HUDEP-2 (cell line): ENCODE measurements at regions not wholly inside any gene's neighbourhood (a gene's known extent, or its start where the extent isn't known, plus 50 kb on each side); places are given as distances from the start of the nearest gene placed in this dataset.
"Not testable (repeated sequence)": the region's sequence is repeated elsewhere in the genome, so short reads cannot be mapped to it uniquely, and the experiment has no call there.

Experiments
- DNase-seq, 76 experiments: peaks; one replicate each; lab custom pipeline; 2025; ENCODE audit not compliant: unreplicated experiment in 76 of 76; lab: John Stamatoyannopoulos, UW

DNA sequence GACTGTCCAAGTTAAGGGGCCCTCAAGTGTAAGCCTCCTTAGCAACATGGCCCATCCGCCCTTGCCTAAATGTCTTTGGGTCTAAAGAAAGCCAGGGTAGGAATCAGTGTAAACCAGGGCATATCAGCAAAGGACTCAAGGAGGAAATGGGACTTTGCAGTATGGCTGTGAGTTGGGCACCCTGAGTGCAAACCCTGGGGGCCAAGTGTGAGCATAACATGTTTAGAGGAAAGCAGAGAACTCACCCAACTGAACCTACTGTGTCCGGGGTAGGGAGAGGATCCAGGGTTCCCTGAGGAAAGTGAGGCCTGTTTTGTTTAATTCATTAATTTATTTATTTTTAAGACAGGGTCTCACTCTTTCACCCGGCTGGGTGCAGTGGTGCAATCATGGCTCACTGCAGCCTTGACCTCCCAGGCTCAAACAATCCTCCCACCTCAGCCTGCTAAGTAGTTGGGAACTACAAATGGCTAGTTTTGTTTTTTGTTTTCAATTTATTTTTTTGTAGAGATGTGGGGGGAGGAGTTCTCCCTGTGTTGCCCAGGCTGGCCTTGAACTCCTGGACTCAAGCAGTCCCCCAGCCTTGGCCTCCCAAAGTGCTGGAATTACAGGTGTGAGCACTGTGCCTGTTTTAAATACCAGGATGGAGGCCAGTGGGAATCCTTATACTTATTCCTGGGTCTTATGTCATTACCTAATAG, 51.0 kb upstream of the ACTR3 start:
- DNase-seq: no peak

DNA sequence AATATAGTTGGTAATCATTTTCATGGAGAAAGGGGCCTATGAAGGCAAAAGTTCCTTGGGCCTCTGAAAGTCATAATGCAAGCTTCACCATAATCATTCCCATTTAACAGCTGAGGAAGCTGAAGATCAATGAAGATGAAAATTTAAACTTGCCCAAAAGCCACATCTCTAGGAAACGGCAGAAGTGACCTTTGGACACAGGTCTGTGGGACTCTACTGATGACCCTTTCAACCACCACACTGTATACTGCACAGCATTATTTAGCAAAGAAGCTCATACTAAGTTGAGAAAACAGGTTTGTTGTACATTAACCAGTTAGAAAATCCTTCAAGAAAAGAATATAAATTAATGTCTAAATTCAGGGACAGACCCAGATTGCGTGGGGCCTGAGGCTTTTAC, 51.6 kb upstream of the ACTR3 start:
- DNase-seq: no peak

DNA sequence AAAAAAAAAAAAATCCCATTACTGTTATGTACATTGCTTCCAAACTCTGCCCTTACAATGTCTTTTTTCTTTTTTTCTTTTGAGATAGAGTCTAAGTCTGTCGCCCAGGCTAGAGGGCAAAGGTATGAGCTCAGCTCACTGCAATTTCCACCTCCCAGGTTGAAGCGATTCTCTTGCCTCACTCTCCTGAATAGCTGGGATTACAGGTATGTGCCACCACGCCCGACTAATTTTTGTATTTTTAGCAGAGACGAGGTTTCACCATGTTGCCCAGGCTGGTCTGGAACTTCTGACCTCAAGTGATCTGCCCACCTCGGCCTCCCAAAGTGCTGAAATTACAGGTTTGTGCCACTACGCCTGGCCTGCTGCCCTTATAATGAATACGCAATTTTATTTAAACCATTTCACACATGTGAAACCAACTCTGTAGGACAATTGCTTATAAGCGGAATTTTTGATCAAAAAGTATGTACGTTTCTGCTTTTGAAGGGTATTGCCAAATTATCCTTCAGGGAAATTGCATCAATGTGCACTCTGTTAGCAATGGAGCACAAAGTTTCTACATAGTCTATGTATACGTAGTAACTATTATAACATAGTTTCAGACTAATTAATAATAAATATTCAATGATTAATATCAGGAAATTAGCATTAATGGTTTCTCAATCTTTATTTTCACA, 55.7 kb upstream of the ACTR3 start:
- DNase-seq: no peak

DNA sequence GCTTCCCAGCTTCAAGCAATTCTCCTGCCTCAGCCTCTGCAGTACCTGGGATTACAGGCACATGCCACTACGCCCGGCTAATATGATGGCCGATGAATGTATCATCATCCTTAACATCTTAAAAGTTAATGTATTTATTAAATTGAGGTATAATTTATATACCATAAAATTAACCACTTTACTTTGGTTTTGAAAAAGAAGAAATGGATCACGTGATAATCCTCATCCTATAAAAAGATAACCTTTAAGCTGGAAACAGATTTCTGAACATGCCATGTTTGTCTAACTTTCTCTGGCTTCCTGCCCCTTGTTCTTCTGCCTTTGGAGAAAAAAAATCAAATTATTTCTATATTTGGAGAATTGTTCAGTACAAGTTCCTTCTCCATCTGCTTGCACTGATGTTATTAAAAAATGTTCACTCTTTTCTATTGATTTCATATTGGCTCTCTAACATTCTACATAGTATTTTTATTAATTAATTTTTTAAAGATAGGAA, 57.0 kb upstream of the ACTR3 start:
- no peak for DNase-seq

DNA sequence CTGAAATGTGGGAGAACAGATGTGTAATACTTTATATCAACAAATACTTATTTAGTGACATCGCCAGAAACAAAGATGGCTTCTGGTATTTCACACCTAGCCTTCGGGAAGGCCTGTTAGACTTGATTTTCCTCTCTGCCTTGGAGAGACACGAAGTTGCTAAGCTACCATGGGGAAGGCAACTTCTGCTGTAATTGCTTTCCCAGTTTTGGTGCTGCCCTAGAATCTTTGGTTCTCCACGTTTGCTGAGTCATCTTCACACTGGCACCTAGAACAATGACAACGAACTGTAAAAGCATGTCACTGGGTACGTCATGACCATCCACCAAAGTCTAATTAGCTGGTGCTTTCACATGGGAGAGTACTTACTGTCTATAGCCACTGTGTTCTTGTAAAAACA, 58.7 kb upstream of the ACTR3 start:
- no peak for DNase-seq

GRCh38 chr2:113829761-113830160, 60.1 kb upstream of the ACTR3 start:
- no peak for DNase-seq

DNA sequence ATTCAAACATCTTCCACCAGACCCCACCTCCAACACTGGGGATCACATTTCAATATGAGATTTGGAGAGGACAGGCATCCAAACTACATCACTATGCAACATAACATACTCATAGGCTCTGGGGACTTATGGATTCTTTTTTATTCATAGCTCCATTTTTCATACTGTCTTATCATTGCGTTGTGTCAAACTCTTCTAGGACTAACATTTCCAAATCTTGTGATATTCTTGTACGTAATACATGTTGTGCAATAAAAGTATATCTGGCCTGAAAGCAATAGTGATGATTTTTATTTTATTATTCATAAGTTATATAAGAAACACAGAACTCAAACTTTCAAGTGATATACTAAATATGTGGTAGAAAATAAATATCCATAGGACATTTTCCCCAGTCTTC, 60.6 kb upstream of the ACTR3 start:
- no peak for DNase-seq

- no peak for DNase-seq
Observed at GRCh38 chr2:113828049-113828742, 61.7 kb upstream of the ACTR3 start.

DNA sequence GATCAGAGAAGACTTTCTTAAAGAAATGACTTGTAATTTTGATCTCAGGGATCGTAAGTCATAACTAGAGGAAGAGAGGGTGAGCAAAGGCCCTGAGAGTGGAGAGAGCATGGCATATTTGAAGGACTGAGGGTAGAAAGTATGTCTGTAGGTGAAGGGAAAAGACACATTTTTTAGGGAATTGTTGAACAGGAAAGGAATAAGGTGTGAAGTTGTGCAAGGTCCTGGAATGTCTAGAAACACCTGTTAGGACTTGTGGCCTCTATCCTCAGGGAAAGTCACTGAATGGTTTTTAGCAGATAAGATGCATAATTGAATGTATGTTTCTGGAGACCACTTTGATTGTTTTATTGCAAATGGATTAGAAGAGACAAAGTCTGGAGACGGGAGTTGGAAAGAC, 62.5 kb upstream of the ACTR3 start:
- no peak for DNase-seq

- DNase-seq: no peak
Observed at GRCh38 chr2:113826346-113827285, 63.3 kb upstream of the ACTR3 start.

- DNase-seq: no peak
Observed at GRCh38 chr2:113823716-113824595, 65.9 kb upstream of the ACTR3 start.

GRCh38 chr2:113822087-113822815, 65.8 kb upstream of the SLC35F5 start:
- DNase-seq: peak in 6 of 76 experiments; percentile 6 to 40 (median 13)

GRCh38 chr2:113818382-113818951, 62.0 kb upstream of the SLC35F5 start:
- no peak for DNase-seq

DNA sequence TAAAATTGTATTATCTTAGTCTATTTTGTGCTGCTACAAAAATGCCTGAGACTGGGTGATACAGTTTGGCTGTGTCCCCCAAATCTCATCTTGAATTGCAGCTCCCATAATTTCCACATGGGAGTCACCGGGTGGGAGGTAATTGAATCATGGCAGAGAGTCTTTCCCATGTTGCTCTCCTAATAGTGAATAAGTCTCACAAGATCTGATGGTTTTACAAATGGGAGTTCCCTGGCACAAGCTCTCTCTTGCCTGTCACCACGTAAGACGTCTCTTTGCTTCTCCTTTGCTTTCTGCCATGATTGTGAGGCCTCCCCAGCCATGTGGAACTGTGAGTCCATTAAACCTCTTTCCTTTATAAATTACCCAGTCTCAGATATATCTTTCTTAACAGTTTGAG, 57.0 kb upstream of the SLC35F5 start:
- not testable (repeated sequence) for DNase-seq

DNA sequence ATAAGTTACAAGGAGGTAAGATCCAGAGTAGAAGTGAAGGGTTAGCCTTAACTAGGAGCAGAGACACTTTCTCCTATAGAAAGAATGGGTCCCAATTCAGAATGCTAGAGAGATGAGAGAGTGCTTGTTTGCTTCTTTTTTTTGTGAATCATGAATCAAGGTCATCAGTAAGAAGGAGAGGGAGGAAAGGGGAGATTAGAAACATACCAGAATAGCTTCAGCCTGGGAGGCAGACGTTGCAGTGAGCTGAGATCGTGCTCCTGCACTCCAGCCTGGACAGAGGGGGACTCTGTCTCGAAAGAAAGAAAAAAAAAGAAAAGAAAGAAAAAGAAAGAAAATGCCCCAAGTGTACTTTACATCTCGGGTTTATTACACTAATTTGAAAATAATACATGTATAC, 55.8 kb upstream of the SLC35F5 start:
- no peak for DNase-seq

DNA sequence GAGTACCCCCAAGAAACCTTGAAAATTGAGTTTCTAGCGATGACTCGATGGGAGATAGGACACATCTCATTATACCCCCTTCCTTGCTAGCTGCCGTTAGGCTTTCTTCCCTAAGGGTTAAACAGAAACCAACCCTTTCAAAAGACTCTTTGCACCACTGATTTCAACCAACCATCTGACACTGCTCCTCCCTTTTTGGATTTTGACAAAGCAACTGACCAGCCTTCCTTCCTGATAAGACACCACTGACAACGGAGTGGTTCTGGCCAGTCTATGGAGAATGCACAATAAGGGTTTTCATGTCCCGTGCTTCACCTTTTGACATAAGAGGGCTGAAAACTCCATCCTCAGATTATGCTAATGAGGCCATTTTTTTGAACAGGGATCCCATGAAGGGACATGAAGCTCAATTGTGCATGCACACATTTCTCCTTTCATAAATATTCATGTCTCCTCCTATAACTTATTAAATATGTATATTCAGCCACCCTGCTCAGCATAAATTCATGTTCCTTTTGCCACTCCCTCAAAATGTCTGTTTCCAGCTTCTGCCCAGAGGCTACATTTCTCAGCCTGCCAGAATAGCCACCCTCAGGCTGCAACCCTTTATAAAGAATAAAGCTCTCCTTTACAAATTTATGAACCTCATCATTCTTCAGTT, 52.8 kb upstream of the SLC35F5 start:
- no peak for DNase-seq

GRCh38 chr2:113807721-113808120, 51.3 kb upstream of the SLC35F5 start:
- DNase-seq: no peak

DNA sequence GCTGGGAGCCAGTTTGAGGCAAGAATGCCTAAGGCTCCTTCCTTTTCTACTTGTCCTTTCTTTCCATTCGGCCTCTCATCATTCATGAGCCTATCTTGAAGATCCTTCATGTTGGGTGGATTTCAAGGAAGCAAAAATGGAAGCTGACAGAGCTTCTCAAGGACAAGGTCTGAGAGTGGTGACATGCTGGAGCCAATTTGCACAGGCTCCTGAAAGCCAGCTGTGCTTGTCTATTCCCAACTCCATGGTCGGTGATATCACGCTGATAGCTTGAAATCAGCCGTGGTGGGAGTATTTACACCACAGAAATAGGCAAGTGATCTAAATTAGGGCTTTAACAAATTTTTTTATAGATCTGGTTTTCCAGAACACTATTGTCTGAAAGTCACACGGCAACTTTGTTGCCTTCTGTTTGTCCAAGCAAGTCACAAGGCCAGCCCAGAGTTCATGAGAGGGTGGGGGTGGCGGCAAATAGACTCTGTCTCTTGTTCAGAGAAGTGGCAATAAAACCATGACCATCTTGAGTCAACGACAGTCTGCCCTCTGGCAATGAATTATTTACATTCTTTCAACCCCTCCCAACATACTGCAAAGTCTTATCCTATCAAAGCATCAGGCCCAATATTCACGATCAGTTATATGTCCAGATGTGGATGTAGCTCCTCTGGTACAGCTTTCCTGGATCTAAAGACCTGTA, 49.9 kb upstream of the SLC35F5 start:
- no peak for DNase-seq
